Calu3 (cell line): ENCODE measurements at regions not wholly inside any gene's neighbourhood (a gene's known extent, or its start where the extent isn't known, plus 50 kb on each side); places are given as distances from the start of the nearest gene placed in this dataset.

Experiments
- BruUV-seq: library from RNA; stranded (reverse); fragments of 400-500 nt; replicated peaks from 2 replicates; lab custom pipeline; 2021; lab: Mats Ljungman, UMichigan
- CTCF ChIA-PET: fragments of 300-600 bp; sonication (Branson Sonifier 250); formaldehyde crosslinking; loops from one replicate; lab custom pipeline; 2022; ENCODE audit warnings: antibody characterized with exemption; lab: Charles Lee
- DNase-seq: peaks from one replicate; pipeline ENCODE4 v3.0.0; 2022
- H3K27ac Mint-ChIP-seq: one replicate; pipeline ENCODE4 v1.8.0; 2022; ENCODE audit warnings: mixed read lengths; ENCODE audit not compliant: unreplicated experiment
- H3K27me3 Mint-ChIP-seq: one replicate; pipeline ENCODE4 v1.8.0; 2022; ENCODE audit warnings: mixed read lengths; ENCODE audit not compliant: unreplicated experiment
- H3K36me3 Mint-ChIP-seq: one replicate; pipeline ENCODE4 v1.8.0; 2022; ENCODE audit warnings: mild to moderate bottlenecking, moderate library complexity, mixed read lengths; ENCODE audit not compliant: insufficient read depth, unreplicated experiment
- H3K4me1 Mint-ChIP-seq: one replicate; pipeline ENCODE4 v1.8.0; 2022; ENCODE audit warnings: mild to moderate bottlenecking, low read depth, mixed read lengths; ENCODE audit not compliant: unreplicated experiment
- H3K4me3 Mint-ChIP-seq: one replicate; pipeline ENCODE4 v1.8.0; 2022; ENCODE audit warnings: mild to moderate bottlenecking, low read depth, moderate library complexity, mixed read lengths; ENCODE audit not compliant: unreplicated experiment
- H3K9me3 Mint-ChIP-seq: one replicate; pipeline ENCODE4 v1.8.0; 2022; ENCODE audit warnings: low read depth, mixed read lengths; ENCODE audit not compliant: unreplicated experiment
- intact Hi-C: fragments of 100-400 bp; cut with micrococcal nuclease; formaldehyde crosslinking; loops from one replicate; pipeline ENCODE4 v1.10.0; 2022; ENCODE audit not compliant: unreplicated experiment
- TF ChIP-seq, protein P1 (sequence below): fragments of 200-600 bp; IDR thresholded peaks from one replicate; pipeline ENCODE4 v1.8.0; 2022; ENCODE audit warnings: antibody characterized with exemption; ENCODE audit not compliant: unreplicated experiment

DNA sequence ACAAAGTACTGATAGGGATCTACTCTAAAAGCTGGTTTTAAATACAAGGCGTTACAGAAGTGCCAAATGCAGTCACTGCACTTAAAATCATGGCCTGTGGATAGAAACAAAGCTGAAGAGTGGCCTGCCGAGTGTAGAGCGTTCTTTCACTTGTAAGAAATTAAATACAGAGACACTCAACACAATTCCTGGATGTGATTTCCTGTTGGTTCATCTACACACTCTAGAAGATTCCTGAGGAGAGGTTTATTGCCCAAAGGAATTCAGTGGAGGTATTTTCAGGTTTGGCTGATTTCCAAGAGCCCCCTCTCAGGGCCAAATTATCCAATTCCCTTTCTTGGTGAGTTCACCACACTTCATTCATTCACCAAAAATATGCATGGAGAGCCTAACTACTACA, 200.3 kb upstream of the IL12A start:
- DNase-seq, result no peak
- TF ChIP-seq, protein P1, sequence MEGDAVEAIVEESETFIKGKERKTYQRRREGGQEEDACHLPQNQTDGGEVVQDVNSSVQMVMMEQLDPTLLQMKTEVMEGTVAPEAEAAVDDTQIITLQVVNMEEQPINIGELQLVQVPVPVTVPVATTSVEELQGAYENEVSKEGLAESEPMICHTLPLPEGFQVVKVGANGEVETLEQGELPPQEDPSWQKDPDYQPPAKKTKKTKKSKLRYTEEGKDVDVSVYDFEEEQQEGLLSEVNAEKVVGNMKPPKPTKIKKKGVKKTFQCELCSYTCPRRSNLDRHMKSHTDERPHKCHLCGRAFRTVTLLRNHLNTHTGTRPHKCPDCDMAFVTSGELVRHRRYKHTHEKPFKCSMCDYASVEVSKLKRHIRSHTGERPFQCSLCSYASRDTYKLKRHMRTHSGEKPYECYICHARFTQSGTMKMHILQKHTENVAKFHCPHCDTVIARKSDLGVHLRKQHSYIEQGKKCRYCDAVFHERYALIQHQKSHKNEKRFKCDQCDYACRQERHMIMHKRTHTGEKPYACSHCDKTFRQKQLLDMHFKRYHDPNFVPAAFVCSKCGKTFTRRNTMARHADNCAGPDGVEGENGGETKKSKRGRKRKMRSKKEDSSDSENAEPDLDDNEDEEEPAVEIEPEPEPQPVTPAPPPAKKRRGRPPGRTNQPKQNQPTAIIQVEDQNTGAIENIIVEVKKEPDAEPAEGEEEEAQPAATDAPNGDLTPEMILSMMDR, result no peak
- no TSS peak for BruUV-seq
- CTCF ChIA-PET, result interaction anchor here (0.7 to 2.2 kb wide), 5 partner anchors 9 to 526 kb away, joined by 3 to 11 read pairs (median 3); no protein-coding TSS in a partner anchor
- H3K27me3 Mint-ChIP-seq, result no peaks in the 10 kb centered on the region
- peaks cover 75% of the 10 kb centered on the region for H3K4me1 Mint-ChIP-seq
- no peaks in the 10 kb centered on the region for H3K9me3 Mint-ChIP-seq
- peak overlapping the region; percentile 71 for H3K27ac Mint-ChIP-seq
- intact Hi-C loops, result loop anchor here (5.0 to 10.0 kb wide), 2 partner anchors 171 to 613 kb away; no protein-coding TSS in a partner anchor
- no peak overlapping the region for H3K4me3 Mint-ChIP-seq
- no peaks in the 10 kb centered on the region for H3K36me3 Mint-ChIP-seq

DNA sequence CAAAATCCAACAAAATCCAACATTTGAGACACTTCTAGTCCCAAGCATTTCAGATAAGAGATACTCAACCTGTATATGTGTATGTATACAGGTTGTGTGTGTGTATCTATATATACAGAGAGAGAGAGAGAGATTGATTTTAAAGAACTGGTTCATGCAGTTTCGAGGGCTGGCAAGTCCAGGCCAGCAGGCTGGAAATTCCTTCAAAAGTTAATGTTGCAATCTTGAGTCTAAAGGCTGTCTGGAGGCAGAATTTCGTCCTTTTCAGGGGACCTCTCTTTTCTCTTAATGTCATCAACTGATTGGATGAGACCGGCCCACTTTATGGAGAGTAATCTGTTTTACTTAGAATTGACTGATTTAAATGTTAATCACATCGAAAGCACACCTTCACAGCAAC, 199.6 kb upstream of the IL12A start:
- TF ChIP-seq, protein P1, result no peak
- H3K27ac Mint-ChIP-seq, result peak overlapping the region; percentile 71
- no peaks in the 10 kb centered on the region for H3K27me3 Mint-ChIP-seq
- H3K4me1 Mint-ChIP-seq, result peaks cover 67% of the 10 kb centered on the region
- no peaks in the 10 kb centered on the region for H3K36me3 Mint-ChIP-seq
- BruUV-seq, result no TSS peak
- peak overlapping the region; percentile 7 for H3K4me3 Mint-ChIP-seq
- CTCF ChIA-PET, result no interaction called here
- no peaks in the 10 kb centered on the region for H3K9me3 Mint-ChIP-seq
- intact Hi-C loops, result loop anchor here (5.0 to 10.0 kb wide), 2 partner anchors 172 to 614 kb away; no protein-coding TSS in a partner anchor
- DNase-seq, result peak; percentile 42

DNA sequence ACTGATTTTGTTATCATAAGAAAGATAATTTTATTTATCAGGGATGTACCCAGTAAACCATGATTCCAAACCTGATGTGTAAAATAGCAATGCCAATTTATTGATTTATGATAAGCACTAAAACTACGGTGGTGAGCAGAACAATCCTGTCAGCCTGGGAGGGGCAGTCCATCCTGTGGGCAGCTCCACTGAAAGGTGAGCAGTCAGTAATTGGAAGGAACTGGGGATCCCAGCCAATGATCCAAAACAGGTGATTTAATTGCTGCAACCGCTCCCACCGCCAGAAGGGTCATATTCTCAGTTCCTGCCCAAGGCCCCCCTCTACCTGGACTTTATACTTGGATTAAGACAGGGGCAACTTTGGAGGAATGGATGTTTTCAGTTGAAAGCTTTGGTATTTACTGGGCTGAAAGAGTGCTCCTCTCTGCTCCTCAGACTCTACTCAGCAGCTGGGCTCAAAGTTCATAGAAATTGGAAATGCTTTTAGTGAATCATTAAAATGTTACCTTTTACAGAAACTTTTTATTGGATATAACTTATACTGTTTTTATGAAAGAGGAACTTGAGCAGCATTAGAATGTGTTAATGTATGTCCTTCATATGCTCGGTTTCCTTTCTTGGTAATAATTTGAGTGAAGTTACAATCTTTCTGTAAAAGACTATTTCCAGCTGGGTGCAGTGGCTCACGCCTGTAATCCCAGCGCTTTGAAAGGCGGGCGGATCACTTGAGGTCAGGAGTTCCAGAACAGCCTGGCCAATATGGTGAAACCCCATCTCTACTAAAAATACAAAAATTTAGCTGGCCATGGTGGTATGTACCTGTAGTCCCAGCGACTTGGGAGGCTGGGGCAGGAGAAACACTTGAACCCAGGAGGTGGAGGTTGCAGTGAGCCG, 198.6 kb upstream of the IL12A start:
- no peak for DNase-seq
- H3K9me3 Mint-ChIP-seq, result no peaks in the 10 kb centered on the region
- TF ChIP-seq, protein P1, result no peak
- no peaks in the 10 kb centered on the region for H3K27me3 Mint-ChIP-seq
- no peaks in the 10 kb centered on the region for H3K36me3 Mint-ChIP-seq
- H3K27ac Mint-ChIP-seq, result no peak overlapping the region
- peak overlapping the region; percentile 7 for H3K4me3 Mint-ChIP-seq
- peaks cover 59% of the 10 kb centered on the region for H3K4me1 Mint-ChIP-seq
- CTCF ChIA-PET, result interaction anchor here (0.6 to 1.3 kb wide), 2 partner anchors 8 to 25 kb away, joined by 6 to 7 read pairs; no protein-coding TSS in a partner anchor
- intact Hi-C loops, result loop anchor here (5.0 to 10.0 kb wide), 2 partner anchors 173 to 615 kb away; no protein-coding TSS in a partner anchor
- BruUV-seq, result no TSS peak

DNA sequence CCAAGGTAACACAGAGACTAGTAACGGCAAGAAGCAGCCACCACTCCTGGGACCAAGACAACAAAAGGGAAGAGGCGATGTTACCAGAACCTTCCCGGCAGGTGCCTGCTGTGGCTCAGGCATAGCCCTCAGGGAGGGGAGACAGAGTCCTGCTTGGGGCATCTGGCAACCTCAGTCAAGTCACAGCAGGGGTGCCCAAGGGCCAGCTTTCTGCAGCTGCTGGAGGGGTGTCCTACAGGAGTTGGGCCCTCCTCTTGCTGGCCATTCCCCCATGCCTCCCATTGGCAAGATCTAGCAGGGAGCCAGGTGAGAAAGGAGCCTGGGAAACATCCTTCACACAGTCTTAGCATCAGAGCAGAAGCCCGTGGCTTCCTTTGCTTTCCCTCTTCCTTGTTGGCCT, 197.3 kb upstream of the IL12A start:
- no TSS peak for BruUV-seq
- no peak for DNase-seq
- TF ChIP-seq, protein P1, result no peak
- H3K27ac Mint-ChIP-seq, result no peak overlapping the region
- CTCF ChIA-PET, result no interaction called here
- H3K9me3 Mint-ChIP-seq, result no peaks in the 10 kb centered on the region
- H3K4me1 Mint-ChIP-seq, result peaks cover 59% of the 10 kb centered on the region
- no peaks in the 10 kb centered on the region for H3K27me3 Mint-ChIP-seq
- H3K36me3 Mint-ChIP-seq, result no peaks in the 10 kb centered on the region
- intact Hi-C loops, result no loop called here
- no peak overlapping the region for H3K4me3 Mint-ChIP-seq
